Fibroblast of skin of right quadriceps (primary cell): ENCODE measurements at regions not wholly inside any gene's neighbourhood (a gene's known extent, or its start where the extent isn't known, plus 50 kb on each side); places are given as distances from the start of the nearest gene placed in this dataset.

ENCODE experiments used
- DNase-seq: peaks from one replicate; pipeline ENCODE4 v3.0.0-alpha.2; 2013

GRCh38 chr14:98456231-98456630, 815.8 kb downstream of the BCL11B start:
- no peak for DNase-seq

- no peak for DNase-seq
Observed at GRCh38 chr14:98458702-98459101, 813.3 kb downstream of the BCL11B start.

GRCh38 chr14:98462908-98463307, 809.1 kb downstream of the BCL11B start:
- DNase-seq, result no peak

GRCh38 chr14:98466807-98467206, 805.2 kb downstream of the BCL11B start:
- peak; percentile 44 for DNase-seq

GRCh38 chr14:98470663-98471062, 801.3 kb downstream of the BCL11B start:
- DNase-seq, result no peak

- DNase-seq, result no peak
Observed at GRCh38 chr14:98474900-98475299, 797.1 kb downstream of the BCL11B start.

- DNase-seq, result no peak
Observed at GRCh38 chr14:98477935-98478334, 794.1 kb downstream of the BCL11B start.

GRCh38 chr14:98489115-98489514, 782.9 kb downstream of the BCL11B start:
- DNase-seq, result peak; percentile 13

GRCh38 chr14:98494582-98494981, 777.4 kb downstream of the BCL11B start:
- peak; percentile 69 for DNase-seq

- no peak for DNase-seq
Observed at GRCh38 chr14:98498019-98498885, 773.7 kb downstream of the BCL11B start.

- DNase-seq, result no peak
Observed at GRCh38 chr14:98501335-98501734, 770.7 kb downstream of the BCL11B start.

- peak; percentile 44 for DNase-seq
Observed at GRCh38 chr14:98501836-98502235, 770.2 kb downstream of the BCL11B start.

- DNase-seq, result no peak
Observed at GRCh38 chr14:98503086-98503815, 768.7 kb downstream of the BCL11B start.

- DNase-seq, result peak; percentile 67
Observed at GRCh38 chr14:98507264-98507663, 764.7 kb downstream of the BCL11B start.

- DNase-seq, result no peak
Observed at GRCh38 chr14:98510392-98510791, 761.6 kb downstream of the BCL11B start.

GRCh38 chr14:98512501-98513251, 759.3 kb downstream of the BCL11B start:
- DNase-seq, result no peak

GRCh38 chr14:98513558-98513957, 758.4 kb downstream of the BCL11B start:
- no peak for DNase-seq

GRCh38 chr14:98514016-98514415, 758.0 kb downstream of the BCL11B start:
- no peak for DNase-seq

- DNase-seq, result no peak
Observed at GRCh38 chr14:98536256-98536655, 735.7 kb downstream of the BCL11B start.

- DNase-seq, result no peak
Observed at GRCh38 chr14:98542316-98542715, 729.7 kb downstream of the BCL11B start.

- no peak for DNase-seq
Observed at GRCh38 chr14:98543074-98543473, 728.9 kb downstream of the BCL11B start.

- DNase-seq, result no peak
Observed at GRCh38 chr14:98544174-98544573, 727.8 kb downstream of the BCL11B start.

GRCh38 chr14:98545181-98545580, 726.8 kb downstream of the BCL11B start:
- DNase-seq, result no peak
